ENCODE measurements at regions not wholly inside any gene's neighbourhood (a gene's known extent, or its start where the extent isn't known, plus 50 kb on each side); places are given as distances from the start of the nearest gene placed in this dataset.

DNA sequence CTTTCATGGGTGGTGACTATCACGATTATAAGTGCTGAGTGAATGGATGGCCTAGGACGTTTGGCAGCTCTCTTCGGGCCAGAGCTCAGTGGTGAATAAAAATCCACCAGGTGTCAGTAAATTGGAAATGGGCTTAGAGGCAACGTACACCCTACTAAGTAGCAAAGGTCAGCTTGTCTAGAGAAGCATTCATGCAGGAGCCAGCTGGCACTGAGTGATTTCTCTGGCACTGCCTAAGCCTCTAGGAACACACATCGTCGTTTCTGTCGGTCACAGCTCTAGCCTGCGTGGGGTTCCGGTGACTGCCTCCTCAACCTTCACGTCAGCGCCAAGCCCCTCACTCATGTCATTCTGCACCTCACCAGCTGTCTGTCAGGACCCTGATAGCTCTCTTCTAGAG is 192.4 kb upstream of the NTM start:
- H3K9me3 Mint-ChIP-seq (ENCODE audit: unreplicated experiment): no peaks in the 10 kb centered on the region
- no peaks in the 10 kb centered on the region for H3K4me1 Mint-ChIP-seq (ENCODE audit: low read depth, unreplicated experiment)
- no peak for DNase-seq
- H3K27ac Mint-ChIP-seq (ENCODE audit: unreplicated experiment): no peak overlapping the region
- H3K4me3 Mint-ChIP-seq (ENCODE audit: unreplicated experiment): no peak overlapping the region
- H3K27me3 Mint-ChIP-seq (ENCODE audit: unreplicated experiment): no peaks in the 10 kb centered on the region
- TF ChIP-seq, protein P1, sequence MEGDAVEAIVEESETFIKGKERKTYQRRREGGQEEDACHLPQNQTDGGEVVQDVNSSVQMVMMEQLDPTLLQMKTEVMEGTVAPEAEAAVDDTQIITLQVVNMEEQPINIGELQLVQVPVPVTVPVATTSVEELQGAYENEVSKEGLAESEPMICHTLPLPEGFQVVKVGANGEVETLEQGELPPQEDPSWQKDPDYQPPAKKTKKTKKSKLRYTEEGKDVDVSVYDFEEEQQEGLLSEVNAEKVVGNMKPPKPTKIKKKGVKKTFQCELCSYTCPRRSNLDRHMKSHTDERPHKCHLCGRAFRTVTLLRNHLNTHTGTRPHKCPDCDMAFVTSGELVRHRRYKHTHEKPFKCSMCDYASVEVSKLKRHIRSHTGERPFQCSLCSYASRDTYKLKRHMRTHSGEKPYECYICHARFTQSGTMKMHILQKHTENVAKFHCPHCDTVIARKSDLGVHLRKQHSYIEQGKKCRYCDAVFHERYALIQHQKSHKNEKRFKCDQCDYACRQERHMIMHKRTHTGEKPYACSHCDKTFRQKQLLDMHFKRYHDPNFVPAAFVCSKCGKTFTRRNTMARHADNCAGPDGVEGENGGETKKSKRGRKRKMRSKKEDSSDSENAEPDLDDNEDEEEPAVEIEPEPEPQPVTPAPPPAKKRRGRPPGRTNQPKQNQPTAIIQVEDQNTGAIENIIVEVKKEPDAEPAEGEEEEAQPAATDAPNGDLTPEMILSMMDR (IDR thresholded peaks at IDR 0.05; ENCODE audit: partially characterized antibody, unreplicated experiment): no peak
- H3K36me3 Mint-ChIP-seq (ENCODE audit: unreplicated experiment): no peaks in the 10 kb centered on the region

DNA sequence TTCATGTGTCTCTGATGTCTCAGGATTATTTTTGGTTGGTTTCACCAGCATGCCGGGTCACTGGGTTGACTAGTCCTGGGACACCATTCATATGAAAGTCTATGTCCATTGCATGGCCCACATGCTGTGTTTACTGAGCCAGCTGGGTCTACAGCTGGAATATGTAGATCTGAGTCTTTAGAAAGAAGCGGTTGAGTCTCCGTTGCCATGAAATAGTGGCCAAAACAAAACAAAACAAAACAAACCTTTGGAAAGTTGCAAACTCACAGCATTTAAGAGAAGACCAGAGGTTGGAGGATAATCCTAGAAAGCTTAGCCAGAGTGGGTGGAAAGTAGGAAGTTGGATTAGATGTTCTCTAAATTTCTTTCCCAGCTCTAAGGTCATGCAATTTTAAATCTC is 191.8 kb upstream of the NTM start:
- Mint-ChIP-seq H3K4me3 (ENCODE audit: unreplicated experiment) (no peak overlapping the region), H3K9me3 (ENCODE audit: unreplicated experiment) (no peaks in the 10 kb centered on the region), H3K4me1 (ENCODE audit: low read depth, unreplicated experiment) (no peaks in the 10 kb centered on the region), H3K27ac (ENCODE audit: unreplicated experiment) (no peak overlapping the region), H3K27me3 (ENCODE audit: unreplicated experiment) (no peaks in the 10 kb centered on the region), H3K36me3 (ENCODE audit: unreplicated experiment) (no peaks in the 10 kb centered on the region)
- TF ChIP-seq, protein P1 (IDR thresholded peaks at IDR 0.05; ENCODE audit: partially characterized antibody, unreplicated experiment): no peak
- no peak for DNase-seq

DNA sequence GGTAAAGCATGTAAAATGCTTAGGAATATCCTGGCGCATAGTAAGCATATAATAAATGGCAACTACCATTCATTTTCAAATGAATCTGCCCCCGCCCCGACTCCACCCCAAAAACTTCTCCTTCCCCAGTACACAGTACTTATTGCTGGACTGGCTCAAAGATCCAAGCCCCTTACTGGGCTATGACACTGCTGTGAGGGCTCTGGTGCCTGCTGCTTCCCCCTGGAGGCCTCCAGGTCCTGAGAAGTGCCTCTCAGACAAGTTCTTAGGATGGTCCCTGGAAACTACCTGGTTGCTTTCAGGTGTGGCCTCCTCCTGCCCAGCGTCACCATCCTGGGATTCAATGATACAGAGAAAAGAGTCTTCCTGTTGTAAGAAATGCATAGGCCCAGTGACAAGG is 190.6 kb upstream of the NTM start:
- H3K27ac Mint-ChIP-seq (ENCODE audit: unreplicated experiment): no peak overlapping the region
- no peaks in the 10 kb centered on the region for H3K9me3 Mint-ChIP-seq (ENCODE audit: unreplicated experiment)
- no peak for DNase-seq
- no peaks in the 10 kb centered on the region for H3K4me1 Mint-ChIP-seq (ENCODE audit: low read depth, unreplicated experiment)
- TF ChIP-seq, protein P1 (IDR thresholded peaks at IDR 0.05; ENCODE audit: partially characterized antibody, unreplicated experiment): no peak
- H3K27me3 Mint-ChIP-seq (ENCODE audit: unreplicated experiment): no peaks in the 10 kb centered on the region
- no peaks in the 10 kb centered on the region for H3K36me3 Mint-ChIP-seq (ENCODE audit: unreplicated experiment)
- no peak overlapping the region for H3K4me3 Mint-ChIP-seq (ENCODE audit: unreplicated experiment)

DNA sequence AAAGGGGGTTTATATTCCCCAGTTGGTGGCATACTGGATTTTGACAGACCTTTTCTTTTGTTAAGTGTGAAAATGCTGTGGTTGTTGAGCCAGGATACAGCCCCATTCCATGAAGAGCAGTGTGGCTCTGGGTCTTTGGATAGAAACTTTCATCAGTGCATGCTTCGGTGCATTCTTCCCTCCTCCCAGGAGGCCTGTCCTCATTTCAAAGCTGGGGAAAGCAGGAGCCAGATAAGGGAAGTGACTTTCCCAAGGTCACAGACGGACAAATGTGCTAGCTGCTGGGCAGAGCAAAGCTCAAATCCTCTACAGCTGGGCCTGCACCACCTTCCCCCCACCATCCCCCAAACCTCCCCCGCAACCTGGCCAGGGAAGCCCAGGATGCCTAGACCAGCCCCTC is 184.5 kb upstream of the NTM start:
- Mint-ChIP-seq H3K9me3 (ENCODE audit: unreplicated experiment) (no peaks in the 10 kb centered on the region), H3K36me3 (ENCODE audit: unreplicated experiment) (no peaks in the 10 kb centered on the region), H3K27ac (ENCODE audit: unreplicated experiment) (no peak overlapping the region), H3K27me3 (ENCODE audit: unreplicated experiment) (peaks cover 6% of the 10 kb centered on the region), H3K4me1 (ENCODE audit: low read depth, unreplicated experiment) (no peaks in the 10 kb centered on the region), H3K4me3 (ENCODE audit: unreplicated experiment) (no peak overlapping the region)
- no peak for DNase-seq
- TF ChIP-seq, protein P1 (IDR thresholded peaks at IDR 0.05; ENCODE audit: partially characterized antibody, unreplicated experiment): no peak

DNA sequence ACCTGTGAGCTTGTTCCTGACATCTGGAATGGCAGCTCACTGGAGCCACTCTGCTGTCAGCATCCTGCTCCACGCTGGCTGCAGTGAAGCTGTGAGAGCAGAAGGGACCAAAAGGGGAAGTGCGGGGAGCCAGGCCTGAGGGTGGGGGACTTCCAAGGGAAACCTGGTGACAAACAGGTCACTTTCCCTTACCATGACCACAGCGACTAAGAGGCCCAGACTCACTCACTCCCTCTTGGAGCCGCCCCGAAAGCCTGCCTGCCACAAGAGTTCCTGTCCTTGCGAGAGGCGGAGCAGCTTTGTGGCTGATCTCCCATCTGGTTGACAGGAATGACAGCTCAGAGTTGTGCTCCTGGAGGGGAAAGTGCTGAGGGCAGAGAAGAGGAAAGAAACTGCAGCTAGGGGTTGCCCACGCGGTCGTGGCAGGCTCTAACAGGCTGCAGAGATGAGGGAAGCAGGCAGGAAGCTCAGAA is 183.8 kb upstream of the NTM start:
- no peaks in the 10 kb centered on the region for H3K36me3 Mint-ChIP-seq (ENCODE audit: unreplicated experiment)
- H3K27ac Mint-ChIP-seq (ENCODE audit: unreplicated experiment): no peak overlapping the region
- DNase-seq: no peak
- TF ChIP-seq, protein P1 (IDR thresholded peaks at IDR 0.05; ENCODE audit: partially characterized antibody, unreplicated experiment): no peak
- H3K4me3 Mint-ChIP-seq (ENCODE audit: unreplicated experiment): no peak overlapping the region
- H3K4me1 Mint-ChIP-seq (ENCODE audit: low read depth, unreplicated experiment): no peaks in the 10 kb centered on the region
- H3K9me3 Mint-ChIP-seq (ENCODE audit: unreplicated experiment): no peaks in the 10 kb centered on the region
- H3K27me3 Mint-ChIP-seq (ENCODE audit: unreplicated experiment): peaks cover 6% of the 10 kb centered on the region

Data from glutamatergic neuron (in vitro differentiated cells).